ENCODE measurements at regions not wholly inside any gene's neighbourhood (a gene's known extent, or its start where the extent isn't known, plus 50 kb on each side); places are given as distances from the start of the nearest gene placed in this dataset.
"Not testable (repeated sequence)": the region's sequence is repeated elsewhere in the genome, so short reads cannot be mapped to it uniquely, and the experiment has no call there.

- H3K9ac ChIP-seq (ENCODE audit: low read length); H3K36me3 ChIP-seq (ENCODE audit: insufficient read depth, low read length); H3K4me3 ChIP-seq (ENCODE audit: low read depth in 1 of 2, low read length in 2 of 2); H3K27ac ChIP-seq (ENCODE audit: low read depth, low read length); H3K4me1 ChIP-seq (ENCODE audit: insufficient read depth, low read length); H3K27me3 ChIP-seq (ENCODE audit: control insufficient read depth in 1 of 2, insufficient read depth in 2 of 2, low read length in 2 of 2); H3K9me3 ChIP-seq (ENCODE audit: low read length): not testable (repeated sequence)
Measured at GRCh38 chr7:153245136-153245535, 485.6 kb downstream of the ACTR3B start.

- Histone ChIP-seq H3K4me1 (ENCODE audit: insufficient read depth, low read length) (no peaks in the 10 kb centered on the region), H3K4me3 (ENCODE audit: low read depth in 1 of 2, low read length in 2 of 2) (no peak overlapping the region), H3K36me3 (ENCODE audit: insufficient read depth, low read length) (no peaks in the 10 kb centered on the region), H3K27me3 (ENCODE audit: control insufficient read depth in 1 of 2, insufficient read depth in 2 of 2, low read length in 2 of 2) (no peaks in the 10 kb centered on the region), H3K27ac (ENCODE audit: low read depth, low read length) (no peak overlapping the region), H3K9ac (ENCODE audit: low read length) (no peak overlapping the region), H3K9me3 (ENCODE audit: low read length) (no peaks in the 10 kb centered on the region)
Measured at GRCh38 chr7:153245809-153246208, 486.3 kb downstream of the ACTR3B start.

DNA sequence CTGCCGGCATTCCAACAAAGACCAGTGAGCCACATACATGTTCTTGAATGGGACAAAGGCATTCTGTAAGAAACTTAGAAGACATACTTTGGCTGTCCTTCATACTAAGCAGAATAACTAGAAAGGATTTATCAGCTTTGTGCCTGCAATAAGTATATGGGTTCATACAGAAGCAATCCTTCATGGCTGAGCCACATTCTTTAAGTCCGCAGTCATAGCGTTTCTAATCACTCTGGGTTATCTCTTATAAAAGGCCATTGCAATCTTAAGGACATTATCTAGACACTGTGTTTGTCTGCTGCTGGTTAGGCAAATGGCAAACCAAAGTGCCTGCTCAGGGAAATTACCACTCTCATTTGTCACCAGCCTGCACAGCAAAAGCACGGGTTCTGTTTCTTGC lies 488.4 kb downstream of the ACTR3B start:
- Histone ChIP-seq H3K27me3 (ENCODE audit: control insufficient read depth in 1 of 2, insufficient read depth in 2 of 2, low read length in 2 of 2) (no peaks in the 10 kb centered on the region), H3K27ac (ENCODE audit: low read depth, low read length) (no peak overlapping the region), H3K36me3 (ENCODE audit: insufficient read depth, low read length) (no peaks in the 10 kb centered on the region), H3K4me1 (ENCODE audit: insufficient read depth, low read length) (no peaks in the 10 kb centered on the region), H3K9ac (ENCODE audit: low read length) (no peak overlapping the region), H3K4me3 (ENCODE audit: low read depth in 1 of 2, low read length in 2 of 2) (no peak overlapping the region), H3K9me3 (ENCODE audit: low read length) (no peaks in the 10 kb centered on the region)

DNA sequence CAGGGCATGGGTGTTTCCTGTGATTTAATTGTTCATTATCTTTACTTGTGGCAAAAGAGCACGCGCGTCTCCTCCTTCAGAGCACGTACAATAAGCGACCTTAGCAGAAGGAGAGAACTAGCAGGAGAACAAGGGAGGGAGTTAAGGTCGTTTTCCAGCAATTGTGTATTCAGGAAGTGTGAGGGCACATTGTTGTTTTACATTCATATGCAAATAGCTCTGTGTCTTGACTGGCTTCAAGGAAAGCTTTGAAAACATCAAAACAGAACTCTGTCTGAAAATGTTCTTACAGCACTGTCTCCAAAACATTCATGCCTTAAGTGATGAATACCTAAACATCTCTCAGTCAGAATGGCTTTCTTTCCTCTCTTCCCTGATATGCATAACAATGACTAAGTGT lies 499.1 kb downstream of the ACTR3B start:
- Histone ChIP-seq H3K9me3 (ENCODE audit: low read length) (no peaks in the 10 kb centered on the region), H3K36me3 (ENCODE audit: insufficient read depth, low read length) (no peaks in the 10 kb centered on the region), H3K27ac (ENCODE audit: low read depth, low read length) (no peak overlapping the region), H3K9ac (ENCODE audit: low read length) (no peak overlapping the region), H3K27me3 (ENCODE audit: control insufficient read depth in 1 of 2, insufficient read depth in 2 of 2, low read length in 2 of 2) (no peaks in the 10 kb centered on the region), H3K4me1 (ENCODE audit: insufficient read depth, low read length) (no peaks in the 10 kb centered on the region), H3K4me3 (ENCODE audit: low read depth in 1 of 2, low read length in 2 of 2) (no peak overlapping the region)

- Histone ChIP-seq H3K27ac (ENCODE audit: low read depth, low read length) (no peak overlapping the region), H3K27me3 (ENCODE audit: control insufficient read depth in 1 of 2, insufficient read depth in 2 of 2, low read length in 2 of 2) (no peaks in the 10 kb centered on the region), H3K9ac (ENCODE audit: low read length) (no peak overlapping the region), H3K4me3 (ENCODE audit: low read depth in 1 of 2, low read length in 2 of 2) (no peak overlapping the region), H3K9me3 (ENCODE audit: low read length) (peaks cover 6% of the 10 kb centered on the region), H3K36me3 (ENCODE audit: insufficient read depth, low read length) (no peaks in the 10 kb centered on the region), H3K4me1 (ENCODE audit: insufficient read depth, low read length) (no peaks in the 10 kb centered on the region)
Measured at GRCh38 chr7:153276394-153276793, 516.8 kb downstream of the ACTR3B start.

DNA sequence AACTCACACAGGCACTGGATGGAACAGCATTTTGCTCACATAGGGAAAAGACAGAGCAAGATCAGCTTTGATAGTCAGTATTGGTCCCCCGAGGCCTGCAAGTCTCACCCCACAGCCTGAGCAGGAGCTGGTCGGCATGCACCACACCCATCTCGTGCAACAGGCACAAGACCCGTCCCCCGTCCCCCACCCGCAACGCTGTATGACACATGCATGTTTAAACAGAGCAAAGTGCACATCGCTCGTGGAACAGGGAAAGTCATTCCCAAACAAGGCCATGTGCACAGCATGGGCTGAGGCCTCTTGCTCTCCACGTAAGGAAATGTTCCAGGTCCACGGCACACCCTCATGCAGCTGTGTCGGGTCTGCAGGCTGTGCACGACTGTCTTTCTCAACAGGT lies 527.2 kb downstream of the ACTR3B start:
- Histone ChIP-seq H3K9ac (ENCODE audit: low read length) (no peak overlapping the region), H3K36me3 (ENCODE audit: insufficient read depth, low read length) (no peaks in the 10 kb centered on the region), H3K4me1 (ENCODE audit: insufficient read depth, low read length) (no peaks in the 10 kb centered on the region), H3K4me3 (ENCODE audit: low read depth in 1 of 2, low read length in 2 of 2) (no peak overlapping the region), H3K27ac (ENCODE audit: low read depth, low read length) (no peak overlapping the region), H3K9me3 (ENCODE audit: low read length) (no peaks in the 10 kb centered on the region), H3K27me3 (ENCODE audit: control insufficient read depth in 1 of 2, insufficient read depth in 2 of 2, low read length in 2 of 2) (no peaks in the 10 kb centered on the region)

DNA sequence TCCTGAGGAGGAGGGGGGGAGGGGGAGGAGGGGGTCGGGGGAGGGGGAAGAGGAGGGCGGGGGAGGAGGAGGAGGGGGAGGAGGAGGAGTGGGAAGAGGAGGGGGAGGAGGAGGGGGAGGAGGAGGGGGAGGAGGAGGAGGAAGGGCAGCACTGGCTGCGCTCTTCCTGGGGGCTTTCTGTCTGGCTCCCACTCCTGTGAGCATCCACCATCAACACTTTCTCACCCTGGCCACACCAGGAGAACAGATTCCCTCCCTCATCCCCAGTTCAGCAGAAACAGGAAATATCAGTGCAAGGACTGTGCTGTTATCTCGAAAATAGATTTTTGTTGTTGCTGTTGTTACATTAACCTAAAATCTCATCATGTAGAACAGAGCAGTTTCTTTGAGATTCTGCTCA lies 530.5 kb downstream of the ACTR3B start:
- Histone ChIP-seq H3K4me3 (ENCODE audit: low read depth in 1 of 2, low read length in 2 of 2) (no peak overlapping the region), H3K27me3 (ENCODE audit: control insufficient read depth in 1 of 2, insufficient read depth in 2 of 2, low read length in 2 of 2) (no peaks in the 10 kb centered on the region), H3K9me3 (ENCODE audit: low read length) (no peaks in the 10 kb centered on the region), H3K36me3 (ENCODE audit: insufficient read depth, low read length) (no peaks in the 10 kb centered on the region), H3K4me1 (ENCODE audit: insufficient read depth, low read length) (no peaks in the 10 kb centered on the region), H3K27ac (ENCODE audit: low read depth, low read length) (no peak overlapping the region), H3K9ac (ENCODE audit: low read length) (no peak overlapping the region)

DNA sequence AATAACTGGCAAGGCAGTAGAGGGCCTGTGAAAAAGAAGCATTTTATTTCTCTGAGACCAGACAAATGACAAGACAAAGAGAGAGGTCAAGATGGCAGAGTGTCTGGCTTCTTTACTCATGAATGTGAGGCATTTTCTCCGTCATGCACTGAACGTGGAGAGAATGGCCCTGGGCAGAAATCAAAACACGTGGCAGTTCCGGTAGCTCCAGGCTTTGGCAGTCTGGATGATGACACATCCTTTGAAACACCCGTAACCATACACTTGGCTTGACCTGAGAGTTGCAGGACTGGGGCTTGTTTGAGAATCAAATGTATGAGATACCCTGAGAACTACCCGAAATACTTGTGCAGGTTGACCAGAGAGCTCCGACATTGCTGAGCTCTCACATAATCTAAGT lies 537.6 kb downstream of the ACTR3B start:
- Histone ChIP-seq H3K4me1 (ENCODE audit: insufficient read depth, low read length) (no peaks in the 10 kb centered on the region), H3K36me3 (ENCODE audit: insufficient read depth, low read length) (no peaks in the 10 kb centered on the region), H3K27ac (ENCODE audit: low read depth, low read length) (no peak overlapping the region), H3K9ac (ENCODE audit: low read length) (no peak overlapping the region), H3K27me3 (ENCODE audit: control insufficient read depth in 1 of 2, insufficient read depth in 2 of 2, low read length in 2 of 2) (no peaks in the 10 kb centered on the region), H3K9me3 (ENCODE audit: low read length) (no peaks in the 10 kb centered on the region), H3K4me3 (ENCODE audit: low read depth in 1 of 2, low read length in 2 of 2) (no peak overlapping the region)

- Histone ChIP-seq H3K36me3 (ENCODE audit: insufficient read depth, low read length) (no peaks in the 10 kb centered on the region), H3K4me1 (ENCODE audit: insufficient read depth, low read length) (no peaks in the 10 kb centered on the region), H3K9ac (ENCODE audit: low read length) (no peak overlapping the region), H3K9me3 (ENCODE audit: low read length) (no peaks in the 10 kb centered on the region), H3K27ac (ENCODE audit: low read depth, low read length) (no peak overlapping the region), H3K4me3 (ENCODE audit: low read depth in 1 of 2, low read length in 2 of 2) (no peak overlapping the region), H3K27me3 (ENCODE audit: control insufficient read depth in 1 of 2, insufficient read depth in 2 of 2, low read length in 2 of 2) (no peaks in the 10 kb centered on the region)
Measured at GRCh38 chr7:153301936-153302335, 542.4 kb downstream of the ACTR3B start.

DNA sequence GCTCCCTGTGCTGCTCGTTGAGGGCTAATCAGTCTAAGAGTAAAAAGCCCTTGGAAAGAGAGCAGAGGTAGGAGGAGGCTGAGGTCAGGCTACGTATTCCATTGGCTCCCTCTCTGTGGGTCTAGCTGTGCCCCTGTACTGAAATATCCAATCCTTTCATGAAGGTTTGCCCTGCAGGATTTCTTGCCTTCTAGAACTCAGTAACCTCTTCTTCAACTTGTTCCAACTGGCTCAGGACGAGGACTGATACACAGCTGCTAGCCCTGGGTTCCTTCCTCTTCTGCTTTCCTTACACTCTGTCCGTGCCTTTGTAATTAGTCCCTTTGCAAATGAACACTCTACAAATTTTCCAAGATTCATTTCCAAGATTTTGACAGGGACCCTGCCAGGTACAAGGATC lies 560.5 kb downstream of the ACTR3B start:
- Histone ChIP-seq H3K27me3 (ENCODE audit: control insufficient read depth in 1 of 2, insufficient read depth in 2 of 2, low read length in 2 of 2) (no peaks in the 10 kb centered on the region), H3K36me3 (ENCODE audit: insufficient read depth, low read length) (no peaks in the 10 kb centered on the region), H3K9ac (ENCODE audit: low read length) (no peak overlapping the region), H3K27ac (ENCODE audit: low read depth, low read length) (no peak overlapping the region), H3K4me1 (ENCODE audit: insufficient read depth, low read length) (peaks cover 12% of the 10 kb centered on the region), H3K9me3 (ENCODE audit: low read length) (no peaks in the 10 kb centered on the region), H3K4me3 (ENCODE audit: low read depth in 1 of 2, low read length in 2 of 2) (no peak overlapping the region)

DNA sequence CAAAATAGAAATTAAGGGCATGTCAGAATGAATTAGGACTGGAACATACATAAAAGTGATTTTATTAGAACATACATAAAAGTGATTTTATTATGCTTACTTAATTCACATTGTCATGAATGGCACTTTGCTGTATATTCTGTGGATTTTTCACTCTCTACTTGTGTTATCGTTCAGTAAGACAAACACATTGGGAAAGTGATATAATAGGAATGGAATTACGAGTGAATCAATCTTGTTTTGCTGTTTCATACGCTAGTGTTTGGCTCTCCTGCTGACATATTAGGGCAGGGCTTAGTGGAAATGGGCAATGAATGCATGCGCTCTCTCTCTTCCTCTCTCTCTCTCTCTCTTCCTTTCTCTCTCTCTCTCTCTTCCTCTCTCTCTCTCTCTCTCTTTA lies 561.1 kb downstream of the ACTR3B start:
- Histone ChIP-seq H3K9ac (ENCODE audit: low read length) (no peak overlapping the region), H3K36me3 (ENCODE audit: insufficient read depth, low read length) (no peaks in the 10 kb centered on the region)

GRCh38 chr7:153322991-153323390 lies 563.4 kb downstream of the ACTR3B start:
- H3K27ac ChIP-seq (ENCODE audit: low read depth, low read length) = no peak overlapping the region
- no peaks in the 10 kb centered on the region for H3K27me3 ChIP-seq (ENCODE audit: control insufficient read depth in 1 of 2, insufficient read depth in 2 of 2, low read length in 2 of 2)
- H3K9me3 ChIP-seq (ENCODE audit: low read length) = no peaks in the 10 kb centered on the region
- peaks cover 12% of the 10 kb centered on the region for H3K4me1 ChIP-seq (ENCODE audit: insufficient read depth, low read length)
- H3K36me3 ChIP-seq (ENCODE audit: insufficient read depth, low read length) = no peaks in the 10 kb centered on the region
- no peak overlapping the region for H3K9ac ChIP-seq (ENCODE audit: low read length)
- no peak overlapping the region for H3K4me3 ChIP-seq (ENCODE audit: low read depth in 1 of 2, low read length in 2 of 2)

More for the DNA sequence above, 561.1 kb downstream of the ACTR3B start:
- H3K4me3 ChIP-seq (ENCODE audit: low read depth in 1 of 2, low read length in 2 of 2) = no peak overlapping the region
- no peak overlapping the region for H3K27ac ChIP-seq (ENCODE audit: low read depth, low read length)
- H3K4me1 ChIP-seq (ENCODE audit: insufficient read depth, low read length) = peaks cover 12% of the 10 kb centered on the region
- H3K27me3 ChIP-seq (ENCODE audit: control insufficient read depth in 1 of 2, insufficient read depth in 2 of 2, low read length in 2 of 2) = no peaks in the 10 kb centered on the region
- H3K9me3 ChIP-seq (ENCODE audit: low read length) = no peaks in the 10 kb centered on the region
